ENCODE measurements at regions not wholly inside any gene's neighbourhood (a gene's known extent, or its start where the extent isn't known, plus 50 kb on each side); places are given as distances from the start of the nearest gene placed in this dataset.

GRCh38 chr10:121102706-121103105 is 251.5 kb downstream of the WDR11 start:
- TF ChIP-seq CTCF (conservative IDR thresholded peaks at IDR 0.05; ENCODE audit: low read depth, low read length), result no peak
- DNase-seq (ENCODE audit: low read depth), result no peak
- no peak overlapping the region for H3K4me3 ChIP-seq (ENCODE audit: low read depth, low read length)

- H3K4me3 ChIP-seq (ENCODE audit: low read depth, low read length), result no peak overlapping the region
- no peak for TF ChIP-seq CTCF (conservative IDR thresholded peaks at IDR 0.05; ENCODE audit: low read depth, low read length)
- DNase-seq (ENCODE audit: low read depth), result no peak
Measured at GRCh38 chr10:121104476-121105111, 253.4 kb downstream of the WDR11 start.

GRCh38 chr10:121106611-121107010 is 255.4 kb downstream of the WDR11 start:
- no peak overlapping the region for H3K4me3 ChIP-seq (ENCODE audit: low read depth, low read length)
- no peak for DNase-seq (ENCODE audit: low read depth)
- TF ChIP-seq CTCF (conservative IDR thresholded peaks at IDR 0.05; ENCODE audit: low read depth, low read length), result no peak

GRCh38 chr10:121108051-121108450 is 256.9 kb downstream of the WDR11 start:
- TF ChIP-seq CTCF (conservative IDR thresholded peaks at IDR 0.05; ENCODE audit: low read depth, low read length), result no peak
- no peak overlapping the region for H3K4me3 ChIP-seq (ENCODE audit: low read depth, low read length)
- no peak for DNase-seq (ENCODE audit: low read depth)

GRCh38 chr10:121110369-121110768 is 259.2 kb downstream of the WDR11 start:
- TF ChIP-seq CTCF (conservative IDR thresholded peaks at IDR 0.05; ENCODE audit: low read depth, low read length), result no peak
- no peak for DNase-seq (ENCODE audit: low read depth)
- H3K4me3 ChIP-seq (ENCODE audit: low read depth, low read length), result no peak overlapping the region

- no peak for TF ChIP-seq CTCF (conservative IDR thresholded peaks at IDR 0.05; ENCODE audit: low read depth, low read length)
- no peak for DNase-seq (ENCODE audit: low read depth)
- H3K4me3 ChIP-seq (ENCODE audit: low read depth, low read length), result no peak overlapping the region
Measured at GRCh38 chr10:121112136-121112535, 261.0 kb downstream of the WDR11 start.

Measured in choroid plexus epithelial cell (primary cell).